NCI-H510A (cell line): ENCODE measurements at regions not wholly inside any gene's neighbourhood (a gene's known extent, or its start where the extent isn't known, plus 50 kb on each side); places are given as distances from the start of the nearest gene placed in this dataset.
"Not testable (repeated sequence)": the region's sequence is repeated elsewhere in the genome, so short reads cannot be mapped to it uniquely, and the experiment has no call there.

Experiments used
- DNase-seq: peaks from one replicate; lab custom pipeline; 2025; lab: John Stamatoyannopoulos, UW

DNA sequence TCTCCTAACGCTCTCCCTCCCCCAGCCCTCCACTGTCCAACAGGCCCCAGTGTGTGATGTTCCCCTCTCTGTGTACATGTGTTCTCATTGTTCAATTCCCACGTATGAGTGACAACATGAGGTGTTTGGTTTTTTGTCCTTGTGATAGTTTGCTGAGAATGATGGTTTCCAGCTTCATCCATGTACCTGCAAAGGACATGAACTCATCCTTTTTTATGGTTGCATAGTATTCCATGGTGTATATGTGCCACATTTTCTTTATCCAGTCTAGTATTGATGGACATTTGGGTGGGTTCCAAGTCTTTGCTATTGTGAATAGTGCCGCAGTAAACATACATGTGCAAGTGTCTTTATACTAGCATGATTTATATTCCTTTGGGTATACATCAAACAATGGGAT, 347.4 kb downstream of the MAGEE1 start:
- DNase-seq = not testable (repeated sequence)

DNA sequence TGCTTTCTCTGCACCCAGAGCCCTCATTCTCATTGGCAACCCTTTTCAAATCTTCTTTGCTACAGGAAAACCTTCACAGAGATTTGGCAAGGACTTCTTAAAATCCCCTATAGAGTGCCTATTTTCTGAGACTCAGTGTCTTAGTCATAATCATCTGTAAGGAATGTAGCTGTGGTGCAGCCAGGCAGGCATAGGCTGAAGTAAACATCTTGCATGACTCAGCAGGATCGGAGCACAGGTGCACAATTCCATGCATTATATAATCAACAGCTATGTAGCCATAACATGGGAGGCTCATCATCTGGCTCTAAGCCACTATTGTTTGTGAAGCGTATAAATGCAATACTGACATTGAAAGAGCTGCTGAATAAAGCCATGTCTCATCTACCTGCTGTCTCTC, 368.8 kb downstream of the MAGEE1 start:
- DNase-seq = no peak

DNA sequence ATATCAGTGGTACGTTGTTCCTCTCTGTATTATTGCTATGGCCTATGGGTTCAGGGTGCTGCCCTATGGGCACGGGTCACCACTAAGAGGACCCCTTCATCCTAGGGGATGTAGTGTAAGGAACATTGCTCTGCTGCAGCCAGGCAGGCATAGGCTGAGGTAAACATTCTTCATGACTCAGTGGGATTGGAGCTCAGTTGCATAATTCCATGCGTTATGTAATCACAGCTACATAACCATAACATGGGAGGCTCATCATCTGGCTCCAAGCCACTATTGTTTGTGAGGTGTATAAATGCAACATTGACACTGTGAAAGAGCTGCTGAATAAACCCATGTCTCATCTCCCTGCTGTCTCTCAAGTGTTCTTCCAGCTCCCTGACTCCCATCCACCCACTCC, 375.2 kb downstream of the MAGEE1 start:
- DNase-seq = no peak

- no peak for DNase-seq
Measured at GRCh38 chrX:76815754-76816153, 388.2 kb downstream of the MAGEE1 start.

GRCh38 chrX:76817279-76817678, 389.8 kb downstream of the MAGEE1 start:
- DNase-seq = not testable (repeated sequence)

- no peak for DNase-seq
Measured at GRCh38 chrX:76821276-76821675, 393.8 kb downstream of the MAGEE1 start.

DNA sequence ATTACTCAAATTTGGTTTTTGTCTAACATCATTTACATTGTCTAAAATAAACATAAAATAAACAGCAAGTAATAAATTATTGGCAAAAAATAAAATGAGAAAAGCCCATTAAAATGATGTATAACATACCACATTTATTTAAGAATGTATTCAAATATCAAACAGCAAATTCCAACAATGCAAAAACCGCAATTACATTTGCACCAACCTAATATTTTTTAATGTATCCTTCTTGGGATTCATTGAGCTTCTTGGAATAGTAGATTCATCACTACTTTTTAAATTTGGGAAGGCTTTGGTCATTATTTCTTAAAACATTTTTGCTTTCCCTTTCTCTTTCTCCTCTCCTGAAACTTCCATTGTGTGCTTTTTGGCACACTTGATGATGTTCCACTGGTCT, 400.2 kb downstream of the MAGEE1 start:
- no peak for DNase-seq

GRCh38 chrX:76840902-76841301, 413.4 kb downstream of the MAGEE1 start:
- not testable (repeated sequence) for DNase-seq

DNA sequence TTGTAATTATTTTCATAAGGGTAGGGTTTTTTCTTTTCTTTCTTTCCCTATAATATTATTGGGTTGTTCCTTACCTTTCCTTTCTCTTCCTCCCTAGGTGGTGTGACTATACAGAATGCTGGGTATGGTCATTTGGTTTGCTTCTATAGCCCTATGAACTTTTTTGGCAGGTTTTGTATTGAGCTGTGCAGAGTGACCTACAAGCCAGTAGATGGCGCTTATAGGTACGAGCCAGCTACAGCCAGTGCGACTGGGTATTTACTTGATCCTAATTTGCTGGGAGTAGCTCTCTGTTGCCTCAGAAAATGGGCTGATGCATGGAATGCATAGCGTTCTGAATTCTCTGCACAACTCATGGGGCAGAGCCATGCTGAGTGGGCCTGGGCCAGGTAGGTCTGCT, 423.3 kb downstream of the MAGEE1 start:
- no peak for DNase-seq

GRCh38 chrX:76862509-76862908, 435.0 kb downstream of the MAGEE1 start:
- no peak for DNase-seq

GRCh38 chrX:76893930-76894329, 466.4 kb downstream of the MAGEE1 start:
- no peak for DNase-seq

DNA sequence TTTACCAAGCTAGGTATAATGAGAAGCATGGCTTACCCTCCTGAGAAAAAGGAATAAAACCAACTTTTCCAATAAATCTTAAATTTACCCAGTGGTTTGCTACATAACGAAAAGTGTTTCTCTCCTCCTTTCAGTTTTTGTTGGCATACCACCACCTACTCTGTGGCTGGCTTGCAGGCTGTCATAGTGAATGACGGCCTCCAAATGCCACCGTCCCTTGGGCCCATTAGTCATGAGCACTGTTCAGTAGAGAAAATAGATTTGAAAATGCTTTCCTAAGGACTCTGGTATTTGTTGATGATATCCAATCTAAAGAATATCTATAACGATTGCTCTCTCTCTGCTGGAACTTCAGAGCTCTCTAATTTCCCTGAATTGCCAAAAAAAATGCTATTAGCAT, 488.3 kb downstream of the MAGEE1 start:
- DNase-seq = no peak

- no peak for DNase-seq
Measured at GRCh38 chrX:76918033-76918432, 490.5 kb downstream of the MAGEE1 start.

- no peak for DNase-seq
Measured at GRCh38 chrX:76919761-76920160, 492.3 kb downstream of the MAGEE1 start.

DNA sequence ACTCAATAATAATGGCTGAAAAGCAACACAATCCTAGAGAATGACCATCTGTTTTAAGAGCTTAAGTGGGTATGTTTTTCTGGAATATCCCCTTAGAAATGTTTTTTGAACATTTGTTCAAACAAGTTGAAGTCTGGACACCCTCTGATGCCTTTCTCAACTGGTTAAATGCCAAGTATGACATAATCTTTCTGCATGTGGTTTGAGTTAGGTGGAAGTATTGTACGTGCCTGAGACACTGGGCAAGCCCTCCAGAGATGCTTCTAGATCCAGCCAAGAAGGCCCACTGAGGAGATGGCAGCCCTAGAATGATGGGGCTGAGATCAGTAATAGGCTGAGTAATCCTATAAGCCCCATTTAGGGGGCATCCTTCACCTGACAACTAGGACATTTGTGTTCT, 493.1 kb downstream of the MAGEE1 start:
- no peak for DNase-seq

DNA sequence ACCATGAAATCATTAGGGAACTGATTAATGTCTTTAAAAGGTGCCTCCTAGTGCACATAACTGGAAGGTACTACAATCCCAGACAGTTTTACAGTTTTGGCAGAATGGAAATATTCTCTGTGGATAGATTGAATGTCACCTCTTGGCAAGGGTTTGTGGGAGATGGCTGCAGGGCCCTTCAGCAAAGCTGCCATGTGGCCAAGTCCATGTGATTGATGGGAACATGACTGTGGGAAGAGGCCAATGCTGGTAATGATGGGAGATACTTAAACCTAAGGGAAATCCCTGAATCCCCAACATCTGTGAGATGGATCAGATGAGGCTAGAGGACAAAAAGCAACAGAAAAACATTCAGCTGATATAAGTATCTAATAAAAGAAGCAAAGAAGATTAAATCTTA, 493.7 kb downstream of the MAGEE1 start:
- no peak for DNase-seq

DNA sequence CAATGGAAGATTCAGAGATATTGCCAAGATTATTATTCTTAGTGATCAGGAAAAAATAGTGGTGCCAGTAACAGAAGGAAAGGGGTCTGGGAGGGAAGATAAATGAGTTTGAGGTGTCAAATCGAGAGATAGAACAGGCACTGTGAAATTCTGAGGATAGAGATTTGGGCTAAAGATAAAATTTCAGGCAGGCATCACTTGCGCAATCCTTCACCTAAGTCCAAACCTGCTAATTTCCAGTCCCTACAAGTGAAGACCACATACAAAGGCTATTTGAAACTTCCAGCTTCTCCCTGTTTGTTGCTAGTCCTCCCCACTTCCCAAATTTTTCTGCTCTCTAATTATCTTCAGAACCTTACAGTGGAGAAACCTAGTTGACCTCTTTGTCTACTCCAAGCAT, 494.6 kb downstream of the MAGEE1 start:
- DNase-seq = no peak

DNA sequence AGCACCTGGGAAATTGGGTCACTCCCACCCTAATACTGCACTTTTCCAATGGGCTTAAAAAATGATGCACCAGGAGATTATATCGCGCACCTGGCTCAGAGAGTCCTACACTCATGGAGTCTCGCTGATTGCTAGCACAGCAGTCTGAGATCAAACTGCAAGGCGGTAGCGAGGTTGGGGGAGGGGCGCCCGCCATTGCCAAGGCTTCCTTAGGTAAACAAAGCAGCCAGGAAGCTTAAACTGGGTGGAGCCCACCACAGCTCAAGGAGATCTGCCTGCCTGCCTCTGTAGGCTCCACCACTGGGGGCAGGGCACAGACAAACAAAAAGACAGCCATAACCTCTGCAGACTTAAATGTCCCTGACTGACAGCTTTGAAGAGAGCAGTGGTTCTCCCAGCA, 497.1 kb downstream of the MAGEE1 start:
- not testable (repeated sequence) for DNase-seq

DNA sequence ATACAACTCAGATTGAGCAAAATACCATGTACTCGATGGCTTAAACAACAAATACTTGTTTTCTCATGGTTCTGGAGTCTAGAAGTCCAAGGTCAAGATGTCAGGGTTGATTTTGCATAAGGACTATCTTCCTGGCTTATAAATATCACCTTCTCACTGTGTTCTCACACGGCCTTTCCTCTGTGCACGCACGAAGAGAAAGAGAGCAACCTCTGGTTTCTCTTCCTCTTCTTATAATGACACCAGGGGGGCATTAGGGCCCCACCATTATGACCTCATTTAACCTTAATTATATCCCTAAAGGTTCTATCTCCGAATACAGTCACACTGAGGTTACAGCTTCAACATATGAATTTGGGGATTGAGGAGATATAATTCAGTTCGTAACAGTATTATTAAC, 504.0 kb downstream of the MAGEE1 start:
- DNase-seq = no peak

GRCh38 chrX:76957485-76957884, 489.7 kb upstream of the FGF16 start:
- no peak for DNase-seq

DNA sequence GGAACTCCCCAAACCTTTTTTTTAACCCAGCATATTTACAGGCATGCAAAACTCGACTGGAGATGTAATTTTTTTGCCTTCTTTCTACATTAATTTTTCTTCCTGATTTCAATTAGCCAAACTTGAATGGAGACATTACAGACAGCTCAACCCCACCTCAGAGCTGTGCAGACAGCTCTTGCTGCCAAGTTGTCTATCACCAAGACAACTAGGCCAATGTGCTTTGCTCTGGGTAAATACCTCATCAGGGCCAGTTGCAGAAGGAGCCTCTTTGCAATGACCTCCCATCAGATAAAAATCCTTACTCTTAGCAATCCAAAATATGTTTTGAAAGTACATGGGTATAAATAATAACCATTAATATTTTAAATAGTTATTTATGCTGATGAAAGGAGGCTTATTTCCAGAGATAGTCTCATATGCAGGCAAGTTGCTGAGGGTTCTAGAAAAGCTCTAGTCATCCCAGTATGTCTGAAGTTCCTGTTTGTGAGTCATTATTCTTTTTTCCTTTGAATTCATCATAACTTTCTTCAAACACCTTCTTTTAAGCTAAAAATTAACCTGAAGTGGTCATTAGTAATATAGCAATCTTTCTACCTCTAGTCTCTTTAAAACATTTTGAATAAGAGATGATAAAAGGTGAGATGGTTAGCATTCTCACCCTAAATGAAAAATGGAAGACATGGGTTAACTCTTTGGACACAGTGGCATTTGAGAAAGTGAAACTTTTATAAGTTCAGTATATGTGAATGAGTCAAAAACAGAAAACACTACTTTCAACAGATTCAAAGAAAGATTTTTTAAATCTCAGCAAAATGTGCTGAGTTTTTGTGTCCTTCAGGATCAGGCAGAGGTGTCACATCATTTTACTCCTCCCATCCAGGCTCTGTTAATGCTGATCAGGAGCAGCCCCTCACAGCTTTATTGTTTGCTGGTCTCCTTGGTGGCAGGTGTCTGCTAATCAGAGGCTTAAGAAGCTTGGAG, 475.5 kb upstream of the FGF16 start:
- no peak for DNase-seq

DNA sequence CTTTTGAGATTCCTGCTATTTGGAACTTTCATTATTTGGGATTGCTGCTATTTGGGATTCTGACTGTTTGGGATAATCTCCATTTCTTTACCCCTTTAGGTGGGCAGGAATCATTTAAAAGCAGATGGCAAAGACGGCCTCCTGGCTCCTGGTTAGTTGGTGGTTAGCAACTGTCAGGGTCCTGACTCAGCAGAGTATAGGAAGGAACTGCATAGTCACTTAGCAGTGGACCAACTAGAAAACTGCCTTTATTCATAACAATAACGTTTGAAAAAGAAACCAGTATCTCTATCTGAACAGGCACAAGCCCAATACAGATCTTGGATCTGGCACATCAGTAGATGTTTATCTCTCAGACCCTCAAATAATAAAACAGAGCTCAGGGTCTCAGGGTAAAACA, 469.7 kb upstream of the FGF16 start:
- DNase-seq = no peak

- no peak for DNase-seq
Measured at GRCh38 chrX:76987381-76987780, 459.8 kb upstream of the FGF16 start.

DNA sequence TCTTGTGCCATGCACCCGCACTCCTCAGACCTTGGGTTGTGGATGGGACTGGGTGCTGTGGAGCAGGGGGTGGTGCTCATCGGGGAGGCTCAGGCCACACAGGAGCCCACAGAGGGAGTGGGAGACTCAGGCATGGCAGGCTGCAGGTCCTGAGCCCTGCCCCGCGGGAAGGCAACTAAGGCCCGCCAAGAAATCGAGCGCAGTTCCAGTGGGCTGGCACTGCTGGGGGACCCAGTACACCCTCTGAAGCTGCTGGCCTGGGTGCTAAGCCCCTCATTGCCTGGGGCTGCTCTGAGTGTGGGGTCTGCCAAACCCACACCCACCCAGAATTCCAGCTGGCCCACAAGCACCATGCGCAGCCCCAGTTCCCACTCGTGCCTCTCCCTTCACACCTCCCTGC, 450.5 kb upstream of the FGF16 start:
- no peak for DNase-seq
